Activated naive CD4-positive, alpha-beta T cell treated with Interleukin-2 at 50 U/mL for 16 hours (primary cell): ENCODE measurements at regions not wholly inside any gene's neighbourhood (a gene's known extent, or its start where the extent isn't known, plus 50 kb on each side); places are given as distances from the start of the nearest gene placed in this dataset.

Experiments
- DNase-seq: peaks from one replicate; pipeline ENCODE4 v3.0.0-alpha.2; 2020

- DNase-seq = no peak
Measured at GRCh38 chr7:42414941-42415505, 178.0 kb upstream of the GLI3 start.

GRCh38 chr7:42414028-42414427 is 177.0 kb upstream of the GLI3 start:
- DNase-seq = no peak

- DNase-seq = no peak
Measured at GRCh38 chr7:42409296-42409695, 172.3 kb upstream of the GLI3 start.

GRCh38 chr7:42407833-42408232 is 170.8 kb upstream of the GLI3 start:
- no peak for DNase-seq

- DNase-seq = no peak
Measured at GRCh38 chr7:42407021-42407710, 170.2 kb upstream of the GLI3 start.

GRCh38 chr7:42406358-42406757 is 169.3 kb upstream of the GLI3 start:
- DNase-seq = no peak

- DNase-seq = no peak
Measured at GRCh38 chr7:42405782-42406181, 168.8 kb upstream of the GLI3 start.

- DNase-seq = no peak
Measured at GRCh38 chr7:42403831-42404230, 166.8 kb upstream of the GLI3 start.

- no peak for DNase-seq
Measured at GRCh38 chr7:42400961-42401360, 164.0 kb upstream of the GLI3 start.

- DNase-seq = no peak
Measured at GRCh38 chr7:42400211-42400772, 163.3 kb upstream of the GLI3 start.

GRCh38 chr7:42395607-42396006 is 158.6 kb upstream of the GLI3 start:
- DNase-seq = no peak

- no peak for DNase-seq
Measured at GRCh38 chr7:42392826-42393225, 155.8 kb upstream of the GLI3 start.

- DNase-seq = no peak
Measured at GRCh38 chr7:42389697-42390096, 152.7 kb upstream of the GLI3 start.

GRCh38 chr7:42385912-42386311 is 148.9 kb upstream of the GLI3 start:
- DNase-seq = no peak

- DNase-seq = no peak
Measured at GRCh38 chr7:42381161-42381560, 144.2 kb upstream of the GLI3 start.

- DNase-seq = no peak
Measured at GRCh38 chr7:42380401-42380800, 143.4 kb upstream of the GLI3 start.

GRCh38 chr7:42378149-42378548 is 141.1 kb upstream of the GLI3 start:
- no peak for DNase-seq

- no peak for DNase-seq
Measured at GRCh38 chr7:42373285-42373684, 136.3 kb upstream of the GLI3 start.

- DNase-seq = no peak
Measured at GRCh38 chr7:42372479-42372878, 135.5 kb upstream of the GLI3 start.

- DNase-seq = no peak
Measured at GRCh38 chr7:42359946-42360345, 122.9 kb upstream of the GLI3 start.

- DNase-seq = no peak
Measured at GRCh38 chr7:42351316-42351935, 114.4 kb upstream of the GLI3 start.

- DNase-seq = no peak
Measured at GRCh38 chr7:42350801-42351200, 113.8 kb upstream of the GLI3 start.

- DNase-seq = no peak
Measured at GRCh38 chr7:42348631-42349030, 111.6 kb upstream of the GLI3 start.

GRCh38 chr7:42348071-42348470 is 111.1 kb upstream of the GLI3 start:
- DNase-seq = no peak
